Endothelial cell of umbilical vein (primary cell): ENCODE measurements at regions not wholly inside any gene's neighbourhood (a gene's known extent, or its start where the extent isn't known, plus 50 kb on each side); places are given as distances from the start of the nearest gene placed in this dataset.

Experiments used
- BruUV-seq: library from RNA; stranded (reverse); fragments of 400-500 nt; replicated peaks from 2 replicates; lab custom pipeline; 2021; lab: Mats Ljungman, UMichigan
- CTCF ChIA-PET: fragments of 300-600, 350-600 bp; sonication (Branson Sonifier 250); formaldehyde crosslinking; loops from one replicate; lab custom pipeline; 2021; ENCODE audit warnings: antibody characterized with exemption, inconsistent platforms; lab: Charles Lee
- POLR2A ChIA-PET: fragments of 300-600, 350-600 bp; sonication (Branson Sonifier 250); formaldehyde crosslinking; loops from one replicate; lab custom pipeline; 2021; ENCODE audit warnings: antibody characterized with exemption, inconsistent platforms; lab: Charles Lee
- DNase-seq: peaks from one replicate; pipeline ENCODE4 v3.0.0-alpha.2; 2011; ENCODE audit warnings: low read depth, low spot score
- FAIRE-seq: peaks from 2 replicates; lab custom pipeline; 2011; peaks lifted over from hg19 to GRCh38; lab: Jason Lieb, UNC
- H2AFZ ChIP-seq: 2 replicates; pipeline ENCODE4 v1.6.0; 2012; ENCODE audit warnings: low read depth, low read length, control low read depth, inconsistent platforms
- H3K27ac ChIP-seq: 2 replicates; pipeline ENCODE4 v1.5.1; 2011; ENCODE audit warnings: low read depth, mild to moderate bottlenecking, control low read depth, low read length, moderate library complexity; ENCODE audit not compliant: insufficient read depth
- H3K27me3 ChIP-seq, 2 experiments: 2 replicates each; pipeline versions ENCODE4 v1.6.0 to v1.6.1; 2011; ENCODE audit warnings: low read length in 2 of 2, mixed read lengths in 1 of 2; ENCODE audit not compliant: control insufficient read depth in 2 of 2, insufficient read depth in 2 of 2
- H3K36me3 ChIP-seq, 2 experiments: 2 replicates in 1 of 2; 3 replicates in 1 of 2; pipeline ENCODE4 v1.5.1; 2011; ENCODE audit warnings: low read length in 2 of 2, mild to moderate bottlenecking in 1 of 2, moderate library complexity in 1 of 2; ENCODE audit not compliant: control insufficient read depth in 2 of 2, insufficient read depth in 2 of 2; ENCODE audit errors: extremely low read depth in 1 of 2
- H3K4me1 ChIP-seq: 3 replicates; pipeline ENCODE4 v1.5.1; 2011; ENCODE audit warnings: mild to moderate bottlenecking, low read length; ENCODE audit not compliant: control insufficient read depth, insufficient read depth; ENCODE audit errors: extremely low read depth
- H3K4me2 ChIP-seq: 2 replicates; pipeline ENCODE4 v1.6.1; 2011; ENCODE audit warnings: low read length, control low read depth, mixed read lengths; ENCODE audit not compliant: insufficient read depth
- H3K4me3 ChIP-seq, 3 experiments: fragments of 200-600 bp in 1 of 3; sonication (generic), shearing (Covaris generic) in 1 of 3; replicated peaks in 1 of 3; 2 replicates each; pipeline ENCODE4 v1.5.1; 2011 to 2016; ENCODE audit warnings: control low read depth in 3 of 3, low read length in 3 of 3, mild to moderate bottlenecking in 2 of 3, inconsistent platforms in 1 of 3, low read depth in 1 of 3, moderate library complexity in 1 of 3; ENCODE audit not compliant: insufficient read depth in 1 of 3
- H3K79me2 ChIP-seq: 2 replicates; pipeline ENCODE4 v1.6.0; 2012; ENCODE audit warnings: low read length, inconsistent platforms; ENCODE audit not compliant: control insufficient read depth, insufficient read depth
- H3K9ac ChIP-seq: replicated peaks from 2 replicates; pipeline ENCODE3; 2011; ENCODE audit warnings: low read length, control low read depth; ENCODE audit not compliant: insufficient read depth; ENCODE audit errors: extremely low read depth
- H3K9me1 ChIP-seq: replicated peaks from 3 replicates; pipeline ENCODE4 v1.6.0; 2011; ENCODE audit warnings: mild to moderate bottlenecking, low read length; ENCODE audit not compliant: control insufficient read depth, insufficient read depth; ENCODE audit errors: extremely low read depth
- H3K9me3 ChIP-seq: replicated peaks from 2 replicates; pipeline ENCODE4 v1.5.1; 2012; ENCODE audit warnings: low read length, inconsistent platforms; ENCODE audit not compliant: control insufficient read depth, insufficient read depth
- H4K20me1 ChIP-seq: replicated peaks from 2 replicates; pipeline ENCODE3; 2011; ENCODE audit warnings: mild to moderate bottlenecking, low read length; ENCODE audit not compliant: control insufficient read depth, insufficient read depth; ENCODE audit errors: extremely low read depth
- JUN ChIP-seq: IDR thresholded peaks from 2 replicates; pipeline ENCODE4 v1.6.1; 2011; ENCODE audit warnings: borderline replicate concordance, low read depth; ENCODE audit not compliant: insufficient read length, insufficient read depth
- MYC ChIP-seq: IDR thresholded peaks from one replicate; pipeline ENCODE4 v1.6.1; 2011; ENCODE audit warnings: mild to moderate bottlenecking, low read depth, low read length
- dilution Hi-C: fragments of 300-500 bp; cut with MboI; formaldehyde crosslinking; loops from one replicate; pipeline ENCODE4 v1.15.0; 2019; ENCODE audit warnings: low sequenced_read_pairs; ENCODE audit not compliant: extremely low pct_ligation_motif_present
- intact Hi-C: fragments of 100-400 bp; cut with micrococcal nuclease; formaldehyde crosslinking; loops from one replicate; pipeline ENCODE4 v1.10.0; 2022
- TF ChIP-seq, protein P1 (sequence below): IDR thresholded peaks from 2 replicates; pipeline ENCODE4 v1.6.1; 2011; ENCODE audit not compliant: insufficient read depth, insufficient read length

DNA sequence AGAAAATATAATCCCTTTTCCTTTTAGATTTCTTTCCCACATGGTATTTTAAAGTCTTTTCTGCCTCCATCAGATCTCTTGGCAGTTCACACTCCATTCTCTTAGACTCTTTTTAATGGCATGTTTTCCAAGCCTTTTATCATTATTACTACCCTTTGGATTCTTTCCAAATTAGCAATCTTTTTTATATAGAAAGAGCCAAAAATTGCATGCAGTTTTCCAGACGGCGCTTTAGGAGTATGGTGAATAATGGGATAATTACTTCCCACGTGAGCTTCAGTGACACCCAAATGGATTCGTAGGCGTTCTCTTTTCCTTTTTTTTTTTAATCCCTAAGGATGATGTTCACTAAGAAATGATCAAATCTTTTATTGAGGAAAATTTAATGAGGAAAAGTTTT is 354.8 kb upstream of the DNAJC19 start:
- intact Hi-C loops (no loop called here), dilution Hi-C loops (no loop called here)
- POLR2A ChIA-PET = no interaction called here
- H2AFZ ChIP-seq = no peak overlapping the region
- FAIRE-seq (no peak), DNase-seq (no peak)
- H3K79me2 ChIP-seq = no peaks in the 10 kb centered on the region
- no peak overlapping the region for H3K4me2 ChIP-seq
- no peaks in the 10 kb centered on the region for H3K9me1 ChIP-seq
- H3K4me3 ChIP-seq = no peak overlapping the region
- TF ChIP-seq MYC = no peak
- no peak for TF ChIP-seq JUN
- H3K9ac ChIP-seq = no peak overlapping the region
- no peaks in the 10 kb centered on the region for H3K9me3 ChIP-seq
- H3K27me3 ChIP-seq = no peaks in the 10 kb centered on the region
- H3K36me3 ChIP-seq = no peaks in the 10 kb centered on the region
- BruUV-seq = no TSS peak
- no peaks in the 10 kb centered on the region for H4K20me1 ChIP-seq
- H3K4me1 ChIP-seq = no peaks in the 10 kb centered on the region
- CTCF ChIA-PET = interaction anchor here (1.0 kb wide), 1 partner anchor 358 kb away, joined by 3 read pairs; no protein-coding TSS in a partner anchor
- H3K27ac ChIP-seq = no peak overlapping the region

DNA sequence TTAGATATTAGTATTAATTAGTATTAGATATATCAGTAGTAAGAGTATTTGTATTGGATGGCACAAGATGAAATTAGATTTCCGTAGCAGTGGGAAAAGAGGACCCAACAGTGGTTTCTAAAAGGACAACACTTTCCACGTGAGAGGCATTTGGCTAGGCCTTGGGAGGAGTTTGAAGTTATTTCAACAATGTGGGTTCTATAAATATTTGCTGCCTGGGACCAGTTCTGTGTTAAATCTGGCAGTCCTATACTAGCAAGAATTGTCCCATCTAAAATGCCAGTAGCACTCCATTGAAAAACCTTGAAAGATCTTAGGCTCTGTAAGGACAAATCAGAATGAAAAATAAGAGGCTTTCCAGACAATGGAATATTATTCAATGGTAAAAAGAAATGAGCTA is 347.1 kb upstream of the DNAJC19 start:
- Histone ChIP-seq H3K27ac (no peak overlapping the region), H2AFZ (no peak overlapping the region), H3K4me2 (no peak overlapping the region), H3K27me3 (no peaks in the 10 kb centered on the region), H3K79me2 (no peaks in the 10 kb centered on the region), H4K20me1 (no peaks in the 10 kb centered on the region), H3K9me3 (no peaks in the 10 kb centered on the region), H3K9ac (no peak overlapping the region), H3K36me3 (no peaks in the 10 kb centered on the region), H3K4me1 (no peaks in the 10 kb centered on the region), H3K4me3 (no peak overlapping the region), H3K9me1 (no peaks in the 10 kb centered on the region)
- FAIRE-seq = no peak
- BruUV-seq = no TSS peak
- intact Hi-C loops (no loop called here), dilution Hi-C loops (no loop called here)
- CTCF ChIA-PET = interaction anchor here (2.0 to 2.1 kb wide), 2 partner anchors 9 to 365 kb away, joined by 6 to 10 read pairs; no protein-coding TSS in a partner anchor
- POLR2A ChIA-PET = no interaction called here
- no peak for DNase-seq
- TF ChIP-seq, protein P1, sequence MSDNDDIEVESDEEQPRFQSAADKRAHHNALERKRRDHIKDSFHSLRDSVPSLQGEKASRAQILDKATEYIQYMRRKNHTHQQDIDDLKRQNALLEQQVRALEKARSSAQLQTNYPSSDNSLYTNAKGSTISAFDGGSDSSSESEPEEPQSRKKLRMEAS = no peak
